Liver (tissue), 8 donors: ENCODE measurements at regions not wholly inside any gene's neighbourhood (a gene's known extent, or its start where the extent isn't known, plus 50 kb on each side); places are given as distances from the start of the nearest gene placed in this dataset.

Experiments used
- DNase-seq: peaks from one replicate; pipeline ENCODE4 v3.0.0-alpha.2; 2017; ENCODE audit warnings: low spot score
- H3K27ac ChIP-seq, 2 donors: one replicate each; pipeline ENCODE4 v1.7.0; 2013; ENCODE audit warnings: inconsistent platforms in 2 of 2, low read length in 2 of 2, control low read depth in 1 of 2, low read depth in 1 of 2, mild to moderate bottlenecking in 1 of 2
- H3K27me3 ChIP-seq, 4 donors: one replicate each; pipeline versions ENCODE4 v1.6.1 to v1.7.0; 2013; ENCODE audit warnings: low read length in 3 of 4, inconsistent platforms in 1 of 4, mild to moderate bottlenecking in 1 of 4, moderate library complexity in 1 of 4; ENCODE audit not compliant: control insufficient read depth in 4 of 4, insufficient read depth in 4 of 4
- H3K36me3 ChIP-seq, 4 donors: one replicate each; pipeline versions ENCODE4 v1.6.1 to v1.7.0; 2013; ENCODE audit warnings: low read length in 3 of 4, mild to moderate bottlenecking in 3 of 4, low read depth in 1 of 4, moderate library complexity in 1 of 4; ENCODE audit not compliant: control insufficient read depth in 4 of 4, insufficient read depth in 3 of 4
- H3K4me1 ChIP-seq, 4 donors: one replicate each; pipeline versions ENCODE4 v1.6.1 to v1.7.0; 2013; ENCODE audit warnings: low read length in 3 of 4, mild to moderate bottlenecking in 3 of 4, moderate library complexity in 1 of 4; ENCODE audit not compliant: control insufficient read depth in 4 of 4, insufficient read depth in 4 of 4
- H3K4me3 ChIP-seq, 3 donors: one replicate each; pipeline versions ENCODE4 v1.6.1 to v1.7.0; 2013; ENCODE audit warnings: low read length in 3 of 3, control low read depth in 1 of 3, low read depth in 1 of 3, mild to moderate bottlenecking in 1 of 3
- H3K9ac ChIP-seq, 2 donors: one replicate each; pipeline ENCODE4 v1.7.0; 2013; ENCODE audit warnings: low read length in 2 of 2, mild to moderate bottlenecking in 2 of 2, moderate library complexity in 2 of 2, control low read depth in 1 of 2, low read depth in 1 of 2
- H3K9me3 ChIP-seq, 4 donors: one replicate each; pipeline versions ENCODE4 v1.6.1 to v1.7.0; 2013; ENCODE audit warnings: low read length in 3 of 4; ENCODE audit not compliant: control insufficient read depth in 4 of 4
- FOXA1 ChIP-seq: IDR thresholded peaks from 2 replicates; pipeline ENCODE4 v1.6.1; 2016; ENCODE audit warnings: antibody characterized with exemption
- FOXA2 ChIP-seq: IDR thresholded peaks from 2 replicates; pipeline ENCODE4 v1.6.1; 2016; ENCODE audit warnings: antibody characterized with exemption
- GABPA ChIP-seq, 2 donors: IDR thresholded peaks in 1 of 2; conservative IDR thresholded peaks in 1 of 2; 2 replicates each; pipeline ENCODE4 v1.6.1; 2016; ENCODE audit warnings: antibody characterized with exemption in 2 of 2, mild to moderate bottlenecking in 1 of 2, moderate library complexity in 1 of 2
- HNF4A ChIP-seq, 2 donors: conservative IDR thresholded peaks; 2 replicates each; pipeline ENCODE4 v1.6.1; 2016; ENCODE audit warnings: antibody characterized with exemption in 2 of 2, mild to moderate bottlenecking in 2 of 2
- HNF4G ChIP-seq: IDR thresholded peaks from 2 replicates; pipeline ENCODE4 v1.6.1; 2016; ENCODE audit warnings: antibody characterized with exemption
- JUND ChIP-seq, 2 donors: IDR thresholded peaks; 2 replicates each; pipeline ENCODE4 v1.6.1; 2016; ENCODE audit warnings: antibody characterized with exemption in 2 of 2
- NR2F2 ChIP-seq: IDR thresholded peaks from 2 replicates; pipeline ENCODE4 v1.6.1; 2016; ENCODE audit warnings: antibody characterized with exemption
- RAD21 ChIP-seq, 2 donors: IDR thresholded peaks; 2 replicates each; pipeline ENCODE4 v1.6.1; 2016; ENCODE audit warnings: antibody characterized with exemption in 2 of 2, mild to moderate bottlenecking in 2 of 2
- RXRA ChIP-seq, 2 donors: IDR thresholded peaks; 2 replicates each; pipeline ENCODE4 v1.6.1; 2017 to 2018; ENCODE audit warnings: antibody characterized with exemption in 2 of 2, mild to moderate bottlenecking in 1 of 2
- SP1 ChIP-seq: IDR thresholded peaks from 2 replicates; pipeline ENCODE4 v1.6.1; 2018; ENCODE audit warnings: antibody characterized with exemption, mild to moderate bottlenecking
- TAF1 ChIP-seq: conservative IDR thresholded peaks from 2 replicates; pipeline ENCODE4 v1.6.1; 2016; ENCODE audit warnings: antibody characterized with exemption, mild to moderate bottlenecking
- YY1 ChIP-seq: IDR thresholded peaks from 2 replicates; pipeline ENCODE4 v1.6.1; 2016; ENCODE audit warnings: antibody characterized with exemption, mild to moderate bottlenecking
- WGBS: extraction: QIAGEN DNeasy Blood & Tissue Kit; methylation state at CpG from one replicate; pipeline ENCODE4 v1.1.7; 2013; 5-methylcytosine and 5-hydroxymethylcytosine counted together
- TF ChIP-seq, protein P1 (sequence below): IDR thresholded peaks from 2 replicates; pipeline ENCODE4 v1.6.1; 2016; ENCODE audit warnings: antibody characterized with exemption
- TF ChIP-seq, protein P2 (sequence below): IDR thresholded peaks from 2 replicates; pipeline ENCODE4 v1.6.1; 2016; ENCODE audit warnings: antibody characterized with exemption, mild to moderate bottlenecking
- TF ChIP-seq, protein P3 (sequence below): fragments of 150-350 bp; IDR thresholded peaks from 2 replicates; pipeline ENCODE4 v1.5.1; 2017; ENCODE audit warnings: improper control_type of control experiment, low read depth, low read length; ENCODE audit not compliant: missing input control
- donor health status: healthy.
- donor health status: healthy.
- donor health status: healthy.
- donor health status: healthy.
- donor health status: healthy.

DNA sequence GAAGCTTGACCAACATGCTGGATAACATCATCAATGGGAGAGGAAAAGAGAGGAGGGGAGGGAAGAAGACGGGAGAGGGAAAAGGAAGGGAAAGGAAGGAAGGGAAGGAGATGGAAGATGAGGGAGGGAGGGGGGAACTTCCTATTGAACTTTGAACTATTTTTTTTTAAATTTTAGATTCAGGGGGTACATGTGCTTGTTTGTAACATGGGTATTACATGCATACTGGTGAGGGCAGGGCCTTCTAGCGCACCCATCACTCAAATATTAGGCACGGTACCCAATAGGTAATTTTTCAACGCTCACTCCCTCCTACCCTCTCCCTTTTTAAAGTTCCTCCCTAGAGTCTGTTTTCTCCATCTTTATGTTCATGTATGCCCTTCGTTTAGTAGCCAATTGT, 383.2 kb upstream of the XYLT1 start:
- Histone ChIP-seq H3K36me3 (no peaks in the 10 kb centered on the region), H3K27ac (no peak overlapping the region), H3K9me3 (no peaks in the 10 kb centered on the region), H3K9ac (no peak overlapping the region), H3K27me3 (no peaks in the 10 kb centered on the region), H3K4me1 (no peaks in the 10 kb centered on the region), H3K4me3 (no peak overlapping the region)
- TF ChIP-seq FOXA1 (no peak), HNF4A (conservative IDR thresholded peaks at IDR 0.05) (no peak), SP1 (no peak), YY1 (no peak), FOXA2 (no peak)
- WGBS: 90% methylated on average over 5 of the region's 5 CpGs
- DNase-seq: no peak

DNA sequence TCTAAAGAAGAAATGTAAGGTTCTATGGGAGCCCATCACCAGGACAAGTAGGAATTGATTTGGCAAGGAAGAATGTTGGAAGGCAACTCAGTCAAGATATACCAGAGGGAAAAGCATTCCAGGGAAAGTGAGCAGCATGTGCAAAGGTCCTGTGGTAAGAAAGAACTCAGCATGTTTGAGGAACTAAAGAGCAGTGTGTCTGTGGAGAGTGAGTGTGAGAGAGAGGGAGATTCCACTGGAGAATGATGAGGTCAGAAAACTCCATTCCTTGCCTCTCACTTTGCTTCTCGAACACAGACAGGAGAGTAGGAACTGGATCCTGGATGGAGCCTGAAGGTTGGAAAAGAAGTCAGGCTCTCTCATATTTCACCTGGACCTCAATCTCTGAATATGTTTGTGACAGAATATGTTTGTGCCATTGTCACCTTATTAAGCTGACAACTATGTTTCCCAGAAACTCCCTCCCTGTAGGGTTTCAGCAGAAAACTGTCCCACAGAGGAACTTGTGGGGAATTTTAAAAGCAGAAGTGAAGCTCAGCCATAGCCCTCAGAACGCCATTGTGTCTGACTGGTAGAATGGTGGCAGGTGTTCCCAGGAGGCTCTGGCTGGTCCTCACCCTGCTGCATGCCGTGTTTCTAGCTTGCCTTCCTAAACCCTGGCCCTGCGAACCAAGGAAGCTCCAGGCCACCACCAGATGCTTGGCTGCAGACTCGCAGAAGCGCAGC, 382.4 kb upstream of the XYLT1 start:
- 87% methylated on average over 6 of the region's 6 CpGs for WGBS
- DNase-seq: no peak

More for the DNA sequence above, 382.4 kb upstream of the XYLT1 start:
- Histone ChIP-seq H3K4me3 (no peak overlapping the region), H3K27me3 (no peaks in the 10 kb centered on the region), H3K9me3 (no peaks in the 10 kb centered on the region), H3K9ac (no peak overlapping the region), H3K4me1 (no peaks in the 10 kb centered on the region), H3K27ac (no peak overlapping the region), H3K36me3 (no peaks in the 10 kb centered on the region)
- TF ChIP-seq NR2F2 (no peak), GABPA (IDR thresholded peaks at IDR 0.05 in 1 of 2, conservative IDR thresholded peaks at IDR 0.05 in 1 of 2) (no peak), RAD21 (IDR thresholded peaks at IDR 0.05) (no peak), HNF4A (conservative IDR thresholded peaks at IDR 0.05) (no peak), FOXA1 (no peak), JUND (IDR thresholded peaks at IDR 0.05) (no peak), FOXA2 (no peak), SP1 (no peak), YY1 (no peak), TAF1 (no peak), RXRA (IDR thresholded peaks at IDR 0.05) (no peak), HNF4G (no peak)
- TF ChIP-seq, protein P1, sequence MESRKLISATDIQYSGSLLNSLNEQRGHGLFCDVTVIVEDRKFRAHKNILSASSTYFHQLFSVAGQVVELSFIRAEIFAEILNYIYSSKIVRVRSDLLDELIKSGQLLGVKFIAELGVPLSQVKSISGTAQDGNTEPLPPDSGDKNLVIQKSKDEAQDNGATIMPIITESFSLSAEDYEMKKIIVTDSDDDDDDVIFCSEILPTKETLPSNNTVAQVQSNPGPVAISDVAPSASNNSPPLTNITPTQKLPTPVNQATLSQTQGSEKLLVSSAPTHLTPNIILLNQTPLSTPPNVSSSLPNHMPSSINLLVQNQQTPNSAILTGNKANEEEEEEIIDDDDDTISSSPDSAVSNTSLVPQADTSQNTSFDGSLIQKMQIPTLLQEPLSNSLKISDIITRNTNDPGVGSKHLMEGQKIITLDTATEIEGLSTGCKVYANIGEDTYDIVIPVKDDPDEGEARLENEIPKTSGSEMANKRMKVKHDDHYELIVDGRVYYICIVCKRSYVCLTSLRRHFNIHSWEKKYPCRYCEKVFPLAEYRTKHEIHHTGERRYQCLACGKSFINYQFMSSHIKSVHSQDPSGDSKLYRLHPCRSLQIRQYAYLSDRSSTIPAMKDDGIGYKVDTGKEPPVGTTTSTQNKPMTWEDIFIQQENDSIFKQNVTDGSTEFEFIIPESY: no peak
- TF ChIP-seq, protein P2, sequence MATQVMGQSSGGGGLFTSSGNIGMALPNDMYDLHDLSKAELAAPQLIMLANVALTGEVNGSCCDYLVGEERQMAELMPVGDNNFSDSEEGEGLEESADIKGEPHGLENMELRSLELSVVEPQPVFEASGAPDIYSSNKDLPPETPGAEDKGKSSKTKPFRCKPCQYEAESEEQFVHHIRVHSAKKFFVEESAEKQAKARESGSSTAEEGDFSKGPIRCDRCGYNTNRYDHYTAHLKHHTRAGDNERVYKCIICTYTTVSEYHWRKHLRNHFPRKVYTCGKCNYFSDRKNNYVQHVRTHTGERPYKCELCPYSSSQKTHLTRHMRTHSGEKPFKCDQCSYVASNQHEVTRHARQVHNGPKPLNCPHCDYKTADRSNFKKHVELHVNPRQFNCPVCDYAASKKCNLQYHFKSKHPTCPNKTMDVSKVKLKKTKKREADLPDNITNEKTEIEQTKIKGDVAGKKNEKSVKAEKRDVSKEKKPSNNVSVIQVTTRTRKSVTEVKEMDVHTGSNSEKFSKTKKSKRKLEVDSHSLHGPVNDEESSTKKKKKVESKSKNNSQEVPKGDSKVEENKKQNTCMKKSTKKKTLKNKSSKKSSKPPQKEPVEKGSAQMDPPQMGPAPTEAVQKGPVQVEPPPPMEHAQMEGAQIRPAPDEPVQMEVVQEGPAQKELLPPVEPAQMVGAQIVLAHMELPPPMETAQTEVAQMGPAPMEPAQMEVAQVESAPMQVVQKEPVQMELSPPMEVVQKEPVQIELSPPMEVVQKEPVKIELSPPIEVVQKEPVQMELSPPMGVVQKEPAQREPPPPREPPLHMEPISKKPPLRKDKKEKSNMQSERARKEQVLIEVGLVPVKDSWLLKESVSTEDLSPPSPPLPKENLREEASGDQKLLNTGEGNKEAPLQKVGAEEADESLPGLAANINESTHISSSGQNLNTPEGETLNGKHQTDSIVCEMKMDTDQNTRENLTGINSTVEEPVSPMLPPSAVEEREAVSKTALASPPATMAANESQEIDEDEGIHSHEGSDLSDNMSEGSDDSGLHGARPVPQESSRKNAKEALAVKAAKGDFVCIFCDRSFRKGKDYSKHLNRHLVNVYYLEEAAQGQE: no peak
- TF ChIP-seq, protein P3, sequence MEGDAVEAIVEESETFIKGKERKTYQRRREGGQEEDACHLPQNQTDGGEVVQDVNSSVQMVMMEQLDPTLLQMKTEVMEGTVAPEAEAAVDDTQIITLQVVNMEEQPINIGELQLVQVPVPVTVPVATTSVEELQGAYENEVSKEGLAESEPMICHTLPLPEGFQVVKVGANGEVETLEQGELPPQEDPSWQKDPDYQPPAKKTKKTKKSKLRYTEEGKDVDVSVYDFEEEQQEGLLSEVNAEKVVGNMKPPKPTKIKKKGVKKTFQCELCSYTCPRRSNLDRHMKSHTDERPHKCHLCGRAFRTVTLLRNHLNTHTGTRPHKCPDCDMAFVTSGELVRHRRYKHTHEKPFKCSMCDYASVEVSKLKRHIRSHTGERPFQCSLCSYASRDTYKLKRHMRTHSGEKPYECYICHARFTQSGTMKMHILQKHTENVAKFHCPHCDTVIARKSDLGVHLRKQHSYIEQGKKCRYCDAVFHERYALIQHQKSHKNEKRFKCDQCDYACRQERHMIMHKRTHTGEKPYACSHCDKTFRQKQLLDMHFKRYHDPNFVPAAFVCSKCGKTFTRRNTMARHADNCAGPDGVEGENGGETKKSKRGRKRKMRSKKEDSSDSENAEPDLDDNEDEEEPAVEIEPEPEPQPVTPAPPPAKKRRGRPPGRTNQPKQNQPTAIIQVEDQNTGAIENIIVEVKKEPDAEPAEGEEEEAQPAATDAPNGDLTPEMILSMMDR: no peak
